GM12865 (cell line): ENCODE measurements at regions not wholly inside any gene's neighbourhood (a gene's known extent, or its start where the extent isn't known, plus 50 kb on each side); places are given as distances from the start of the nearest gene placed in this dataset.
"Not testable (repeated sequence)": the region's sequence is repeated elsewhere in the genome, so short reads cannot be mapped to it uniquely, and the experiment has no call there.

Source experiments
- DNase-seq: peaks from one replicate; pipeline ENCODE4 v3.0.0; 2010; ENCODE audit warnings: low read depth
- H3K4me3 ChIP-seq: 2 replicates; pipeline ENCODE4 v1.5.1; 2011; ENCODE audit warnings: mild to moderate bottlenecking, low read depth, low read length, control low read depth
- TF ChIP-seq, protein P1 (sequence below): IDR thresholded peaks from 2 replicates; pipeline ENCODE4 v1.5.1; 2011; ENCODE audit warnings: low read length, control low read depth, low read depth, inconsistent platforms; ENCODE audit not compliant: insufficient read depth; ENCODE audit errors: missing control alignments

DNA sequence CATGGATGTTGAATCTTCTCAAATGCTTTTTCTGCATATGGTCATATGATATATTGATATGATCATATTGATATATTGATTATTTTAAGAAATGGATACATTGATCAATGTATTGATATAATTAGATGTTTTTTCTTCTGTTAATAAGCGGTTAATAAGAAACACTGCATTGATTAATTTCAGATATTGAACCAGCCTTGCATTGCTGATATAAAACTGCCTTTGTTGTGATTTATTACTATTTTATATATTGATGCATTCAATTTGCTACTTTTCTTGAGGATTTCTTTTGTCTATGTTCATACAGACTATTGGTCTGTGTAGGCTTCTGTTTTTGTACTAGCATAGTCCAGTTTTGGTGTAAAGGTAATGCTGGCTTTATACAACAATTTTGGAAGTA, 79.7 kb upstream of the ELN start:
- no peak for DNase-seq
- H3K4me3 ChIP-seq = no peak overlapping the region
- TF ChIP-seq, protein P1, sequence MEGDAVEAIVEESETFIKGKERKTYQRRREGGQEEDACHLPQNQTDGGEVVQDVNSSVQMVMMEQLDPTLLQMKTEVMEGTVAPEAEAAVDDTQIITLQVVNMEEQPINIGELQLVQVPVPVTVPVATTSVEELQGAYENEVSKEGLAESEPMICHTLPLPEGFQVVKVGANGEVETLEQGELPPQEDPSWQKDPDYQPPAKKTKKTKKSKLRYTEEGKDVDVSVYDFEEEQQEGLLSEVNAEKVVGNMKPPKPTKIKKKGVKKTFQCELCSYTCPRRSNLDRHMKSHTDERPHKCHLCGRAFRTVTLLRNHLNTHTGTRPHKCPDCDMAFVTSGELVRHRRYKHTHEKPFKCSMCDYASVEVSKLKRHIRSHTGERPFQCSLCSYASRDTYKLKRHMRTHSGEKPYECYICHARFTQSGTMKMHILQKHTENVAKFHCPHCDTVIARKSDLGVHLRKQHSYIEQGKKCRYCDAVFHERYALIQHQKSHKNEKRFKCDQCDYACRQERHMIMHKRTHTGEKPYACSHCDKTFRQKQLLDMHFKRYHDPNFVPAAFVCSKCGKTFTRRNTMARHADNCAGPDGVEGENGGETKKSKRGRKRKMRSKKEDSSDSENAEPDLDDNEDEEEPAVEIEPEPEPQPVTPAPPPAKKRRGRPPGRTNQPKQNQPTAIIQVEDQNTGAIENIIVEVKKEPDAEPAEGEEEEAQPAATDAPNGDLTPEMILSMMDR = no peak

DNA sequence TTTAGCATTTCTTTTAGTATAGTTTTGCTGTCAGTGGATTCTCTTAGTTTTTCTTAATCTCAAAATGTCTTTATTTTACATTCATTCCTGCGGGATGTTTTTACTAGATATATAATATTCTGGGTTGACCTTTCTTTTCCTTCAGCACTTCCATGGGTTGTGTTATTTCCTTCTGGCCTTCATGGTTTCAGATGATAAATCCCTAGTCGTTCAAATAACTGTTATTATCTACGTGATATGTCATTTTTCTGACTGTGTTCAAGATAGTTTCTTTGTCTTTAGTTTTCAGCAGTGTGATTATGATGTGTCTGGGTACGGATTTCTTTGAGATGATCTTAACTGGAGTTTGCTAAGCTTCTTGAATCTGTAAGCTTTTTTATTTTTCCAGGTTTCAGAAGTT, 75.7 kb upstream of the ELN start:
- TF ChIP-seq, protein P1 = no peak
- no peak overlapping the region for H3K4me3 ChIP-seq
- DNase-seq = no peak

DNA sequence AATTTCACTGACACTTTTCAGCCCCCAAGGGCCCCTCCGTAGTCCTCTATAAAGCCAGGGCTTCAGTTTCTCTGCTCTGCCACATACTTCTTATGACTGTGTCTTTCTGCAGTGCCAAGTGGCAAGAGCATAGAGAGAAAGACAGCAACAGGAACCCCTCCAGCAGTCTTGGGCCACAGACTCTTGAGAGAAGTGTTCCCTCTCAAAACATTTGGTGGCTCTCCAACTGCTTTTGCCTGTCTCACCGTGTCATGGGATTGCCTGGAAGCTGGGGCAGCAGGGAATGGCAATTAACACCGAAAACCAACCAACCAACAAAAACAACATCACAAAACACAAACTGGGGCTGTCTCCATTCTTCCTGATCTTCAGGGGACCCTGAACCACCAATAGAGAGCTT, 73.8 kb upstream of the ELN start:
- TF ChIP-seq, protein P1 = no peak
- H3K4me3 ChIP-seq = no peak overlapping the region
- DNase-seq = no peak

DNA sequence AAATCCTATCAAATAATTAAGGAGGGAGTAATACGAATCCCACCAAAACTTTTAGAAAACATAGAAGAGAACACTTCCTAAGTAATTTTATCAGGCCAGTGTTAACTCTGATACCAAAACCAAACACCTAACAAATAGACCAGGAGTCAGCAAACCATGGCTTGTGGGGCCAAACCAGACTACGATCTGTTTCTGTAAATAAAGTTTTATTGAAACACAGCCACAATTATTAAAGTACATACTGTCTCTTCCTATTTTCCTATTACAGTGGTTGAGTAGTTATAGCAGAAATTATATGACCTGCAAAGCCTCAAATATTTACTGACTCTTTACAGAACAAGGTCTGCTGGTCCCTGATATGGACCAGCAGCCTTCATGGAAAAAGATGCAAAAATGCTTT, 73.1 kb upstream of the ELN start:
- no peak for DNase-seq
- H3K4me3 ChIP-seq = no peak overlapping the region
- TF ChIP-seq, protein P1 = no peak

DNA sequence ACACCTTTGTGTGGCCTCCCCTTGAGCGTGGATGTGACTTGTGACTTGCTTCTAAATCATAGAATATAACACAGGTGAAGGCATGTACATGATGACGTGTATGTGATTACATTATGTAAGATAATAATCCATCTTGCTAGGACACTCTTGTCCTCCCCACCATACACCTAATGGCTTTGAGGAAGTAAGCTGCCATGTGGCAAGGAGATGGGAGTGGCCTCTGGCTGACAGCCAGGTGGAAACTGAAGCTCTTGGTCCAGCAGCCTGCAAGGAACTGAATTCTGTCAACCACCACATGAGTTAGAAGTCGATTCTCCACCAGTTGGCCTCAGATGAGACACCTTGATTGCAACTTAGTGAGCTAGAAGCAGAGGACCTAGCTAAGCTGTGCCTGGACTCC, 67.4 kb upstream of the ELN start:
- DNase-seq = no peak
- TF ChIP-seq, protein P1 = no peak
- H3K4me3 ChIP-seq = no peak overlapping the region

DNA sequence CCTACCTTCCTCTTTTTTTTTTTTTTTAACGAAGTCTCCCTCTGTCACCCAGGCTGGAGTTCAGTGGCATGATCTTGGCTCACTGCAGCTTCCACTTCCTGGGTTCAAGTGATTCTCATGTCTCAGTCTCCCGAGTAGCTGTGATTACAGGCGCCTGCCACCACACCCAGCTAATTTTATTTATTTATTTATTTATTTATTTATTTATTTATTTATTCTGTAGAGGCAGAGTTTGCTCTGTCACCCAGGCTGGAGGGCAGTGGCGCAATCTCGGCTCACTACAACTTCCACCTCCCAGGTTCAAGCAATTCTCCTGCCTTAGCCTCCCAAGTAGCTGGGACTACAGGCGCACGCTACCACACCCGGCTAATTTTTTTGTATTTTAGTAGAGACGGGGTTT, 66.0 kb upstream of the ELN start:
- DNase-seq, H3K4me3 ChIP-seq: not testable (repeated sequence)

DNA sequence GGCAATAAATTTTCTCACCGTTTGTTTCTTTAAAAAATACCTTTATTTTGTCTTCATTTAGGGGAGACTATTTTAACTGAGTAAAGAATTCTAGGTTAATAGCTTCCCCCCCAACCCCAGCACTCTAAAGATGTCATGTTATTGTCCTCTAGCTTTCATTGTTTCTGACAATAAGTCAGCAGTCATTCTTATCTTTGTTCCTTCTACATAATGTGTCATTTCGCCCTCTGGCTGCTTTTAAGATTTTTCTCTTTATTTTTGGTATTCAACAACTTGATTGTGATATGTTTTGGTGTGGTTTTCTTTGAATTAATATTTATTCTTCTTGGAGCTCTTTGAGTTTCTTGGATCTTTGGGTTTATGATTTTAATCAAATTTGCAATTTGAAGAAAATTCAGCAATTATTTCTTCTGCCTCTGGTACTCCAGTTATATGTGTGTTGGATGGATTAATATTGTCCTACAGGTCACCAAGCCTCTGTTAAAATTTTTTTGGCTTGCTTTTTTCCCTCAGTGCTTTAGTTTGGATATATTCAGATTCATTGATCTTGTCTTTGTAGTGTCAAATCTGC, 64.6 kb upstream of the ELN start:
- no peak for DNase-seq
- no peak overlapping the region for H3K4me3 ChIP-seq
- TF ChIP-seq, protein P1 = no peak

DNA sequence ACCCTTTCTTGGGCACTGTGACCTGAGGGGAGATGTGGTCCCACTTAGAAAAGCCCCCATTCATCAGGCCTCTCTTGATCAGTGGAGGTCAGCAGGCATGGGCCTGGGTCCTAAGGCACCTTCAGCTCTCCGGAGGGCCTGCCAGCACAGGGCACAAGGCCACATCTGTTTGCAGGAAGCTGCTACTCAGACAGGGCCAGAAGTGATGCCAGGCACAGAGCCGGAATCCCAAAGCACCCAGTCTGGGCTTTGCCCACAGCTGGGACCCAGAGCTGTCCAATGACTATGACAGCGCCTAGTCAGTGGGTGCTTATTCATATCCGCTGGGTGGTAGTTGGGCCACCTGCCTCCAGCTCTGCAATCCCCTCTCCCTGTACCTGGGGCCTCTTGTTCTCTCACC, 63.2 kb upstream of the ELN start:
- no peak overlapping the region for H3K4me3 ChIP-seq
- TF ChIP-seq, protein P1 = no peak

More for the DNA sequence above, 63.2 kb upstream of the ELN start:
- DNase-seq = no peak
